NCI-H2171 treated with DMSO at 0.1 percent for 48 hours (cell line): ENCODE measurements at regions not wholly inside any gene's neighbourhood (a gene's known extent, or its start where the extent isn't known, plus 50 kb on each side); places are given as distances from the start of the nearest gene placed in this dataset.

Source experiments
- DNase-seq: peaks from one replicate; lab custom pipeline; 2025; lab: John Stamatoyannopoulos, UW

GRCh38 chr11:8340296-8340695 is 76.6 kb upstream of the LMO1 start:
- no peak for DNase-seq

GRCh38 chr11:8339592-8340022 is 75.9 kb upstream of the LMO1 start:
- no peak for DNase-seq

GRCh38 chr11:8338138-8338537 is 74.5 kb upstream of the LMO1 start:
- no peak for DNase-seq

- DNase-seq, result no peak
Measured at GRCh38 chr11:8337130-8337795, 73.6 kb upstream of the LMO1 start.

GRCh38 chr11:8336356-8337129 is 72.9 kb upstream of the LMO1 start:
- no peak for DNase-seq

GRCh38 chr11:8335683-8336082 is 72.0 kb upstream of the LMO1 start:
- no peak for DNase-seq

- DNase-seq, result no peak
Measured at GRCh38 chr11:8335186-8335585, 71.5 kb upstream of the LMO1 start.

GRCh38 chr11:8333811-8334401 is 70.2 kb upstream of the LMO1 start:
- no peak for DNase-seq

- no peak for DNase-seq
Measured at GRCh38 chr11:8333376-8333775, 69.7 kb upstream of the LMO1 start.

- no peak for DNase-seq
Measured at GRCh38 chr11:8332891-8333290, 69.2 kb upstream of the LMO1 start.

GRCh38 chr11:8332196-8332595 is 68.5 kb upstream of the LMO1 start:
- DNase-seq, result no peak

GRCh38 chr11:8331767-8332166 is 68.1 kb upstream of the LMO1 start:
- DNase-seq, result no peak

GRCh38 chr11:8330896-8331295 is 67.2 kb upstream of the LMO1 start:
- no peak for DNase-seq

GRCh38 chr11:8330404-8330803 is 66.7 kb upstream of the LMO1 start:
- DNase-seq, result no peak

GRCh38 chr11:8329847-8330361 is 66.2 kb upstream of the LMO1 start:
- DNase-seq, result no peak

GRCh38 chr11:8329336-8329735 is 65.7 kb upstream of the LMO1 start:
- DNase-seq, result no peak

GRCh38 chr11:8328848-8329330 is 65.2 kb upstream of the LMO1 start:
- peak; percentile 55 for DNase-seq

GRCh38 chr11:8328231-8328794 is 64.6 kb upstream of the LMO1 start:
- DNase-seq, result no peak

GRCh38 chr11:8327761-8328192 is 64.1 kb upstream of the LMO1 start:
- DNase-seq, result no peak

- DNase-seq, result no peak
Measured at GRCh38 chr11:8326337-8326736, 62.7 kb upstream of the LMO1 start.

GRCh38 chr11:8325591-8326304 is 62.1 kb upstream of the LMO1 start:
- no peak for DNase-seq
